H9 (cell line): ENCODE measurements at regions not wholly inside any gene's neighbourhood (a gene's known extent, or its start where the extent isn't known, plus 50 kb on each side); places are given as distances from the start of the nearest gene placed in this dataset.

Source experiments
- DNase-seq: peaks from one replicate; pipeline ENCODE4 v3.0.0-alpha.2; 2017
- H2AFZ ChIP-seq: one replicate; pipeline ENCODE4 v1.6.1; 2013; ENCODE audit warnings: mild to moderate bottlenecking, low read length, control low read depth, moderate library complexity
- H2AK5ac ChIP-seq: 2 replicates; pipeline ENCODE4 v1.6.1; 2013; ENCODE audit warnings: low read length, control low read depth, mixed read lengths; ENCODE audit not compliant: insufficient read length
- H2BK120ac ChIP-seq: one replicate; pipeline ENCODE4 v1.6.1; 2013; ENCODE audit warnings: low read depth, mild to moderate bottlenecking, low read length, control low read depth, inconsistent platforms; ENCODE audit not compliant: poor library complexity, severe bottlenecking
- H2BK12ac ChIP-seq: 2 replicates; pipeline ENCODE4 v1.6.1; 2013; ENCODE audit warnings: low read length, control low read depth, mixed read lengths, low read depth; ENCODE audit not compliant: insufficient read length
- H2BK15ac ChIP-seq: 2 replicates; pipeline ENCODE4 v1.6.1; 2013; ENCODE audit warnings: low read depth, low read length, control low read depth
- H2BK20ac ChIP-seq: one replicate; pipeline ENCODE4 v1.6.1; 2013; ENCODE audit warnings: low read depth, mild to moderate bottlenecking, low read length, control low read depth, inconsistent platforms; ENCODE audit not compliant: poor library complexity, severe bottlenecking
- H2BK5ac ChIP-seq: 2 replicates; pipeline ENCODE4 v1.6.1; 2013; ENCODE audit warnings: low read length, control low read depth, mixed read lengths; ENCODE audit not compliant: insufficient read length
- H3K14ac ChIP-seq: 2 replicates; pipeline ENCODE4 v1.6.1; 2013; ENCODE audit warnings: low read length, control low read depth; ENCODE audit not compliant: insufficient read depth
- H3K18ac ChIP-seq: 2 replicates; pipeline ENCODE4 v1.6.1; 2013; ENCODE audit warnings: low read depth, mild to moderate bottlenecking, mixed read lengths, low read length, control low read depth; ENCODE audit not compliant: insufficient read length
- H3K23ac ChIP-seq: 2 replicates; pipeline ENCODE4 v1.6.1; 2013; ENCODE audit warnings: low read length, control low read depth, mixed read lengths, low read depth; ENCODE audit not compliant: insufficient read length
- H3K23me2 ChIP-seq: 2 replicates; pipeline ENCODE4 v1.6.1; 2013; ENCODE audit warnings: low read depth, mild to moderate bottlenecking, mixed read lengths, low read length, control low read depth; ENCODE audit not compliant: insufficient read length, poor library complexity, severe bottlenecking
- H3K27ac ChIP-seq: 2 replicates; pipeline ENCODE4 v1.5.1; 2013; ENCODE audit warnings: low read length, control low read depth, mixed read lengths, low read depth; ENCODE audit not compliant: insufficient read length
- H3K27me3 ChIP-seq: 2 replicates; pipeline ENCODE4 v1.6.1; 2013; ENCODE audit warnings: low read length, control low read depth, inconsistent platforms; ENCODE audit not compliant: insufficient read depth
- H3K4ac ChIP-seq: 2 replicates; pipeline ENCODE4 v1.6.1; 2013; ENCODE audit warnings: low read depth, mild to moderate bottlenecking, control low read depth, inconsistent platforms, low read length, moderate library complexity
- H3K4me1 ChIP-seq: 2 replicates; pipeline ENCODE4 v1.6.1; 2013; ENCODE audit warnings: low read length, control low read depth, inconsistent platforms; ENCODE audit not compliant: insufficient read depth
- H3K4me2 ChIP-seq: 2 replicates; pipeline ENCODE4 v1.6.1; 2013; ENCODE audit warnings: low read length, control low read depth, mixed read lengths; ENCODE audit not compliant: insufficient read length, insufficient read depth
- H3K56ac ChIP-seq: 2 replicates; pipeline ENCODE4 v1.6.1; 2013; ENCODE audit warnings: low read depth, mild to moderate bottlenecking, mixed read lengths, low read length, control low read depth; ENCODE audit not compliant: insufficient read length
- H3K79me1 ChIP-seq: 2 replicates; pipeline ENCODE4 v1.6.1; 2013; ENCODE audit warnings: low read depth, mild to moderate bottlenecking, moderate library complexity, low read length, control low read depth, inconsistent platforms; ENCODE audit not compliant: insufficient read depth, poor library complexity, severe bottlenecking
- H3K79me2 ChIP-seq: 2 replicates; pipeline ENCODE4 v1.6.1; 2013; ENCODE audit warnings: low read length, control low read depth, inconsistent platforms; ENCODE audit not compliant: insufficient read depth
- H3K9ac ChIP-seq: 2 replicates; pipeline ENCODE4 v1.6.1; 2013; ENCODE audit warnings: low read length, control low read depth, mixed read lengths; ENCODE audit not compliant: insufficient read length; ENCODE audit errors: extremely low read depth
- H3K9me3 ChIP-seq: one replicate; pipeline ENCODE4 v1.6.1; 2013; ENCODE audit warnings: low read depth, low read length, inconsistent platforms; ENCODE audit not compliant: control insufficient read depth
- H3T11ph ChIP-seq: one replicate; pipeline ENCODE4 v1.6.1; 2013; ENCODE audit warnings: mild to moderate bottlenecking, low read length, control low read depth, inconsistent platforms
- H4K20me1 ChIP-seq: one replicate; pipeline ENCODE4 v1.6.1; 2013; ENCODE audit not compliant: control insufficient read depth, insufficient read length, insufficient read depth
- H4K5ac ChIP-seq: 2 replicates; pipeline ENCODE4 v1.6.1; 2013; ENCODE audit warnings: low read depth, mild to moderate bottlenecking, mixed read lengths, low read length, control low read depth; ENCODE audit not compliant: insufficient read length
- H4K8ac ChIP-seq: replicated peaks from 2 replicates; pipeline ENCODE4 v1.6.1; 2013; ENCODE audit warnings: low read length, control low read depth, mixed read lengths, low read depth; ENCODE audit not compliant: insufficient read length
- H4K91ac ChIP-seq: 2 replicates; pipeline ENCODE4 v1.6.1; 2013; ENCODE audit warnings: low read depth, mild to moderate bottlenecking, moderate library complexity, mixed read lengths, low read length, control low read depth; ENCODE audit not compliant: insufficient read length
- H3K27ac Mint-ChIP-seq, 3 experiments: 2 replicates in 2 of 3; 3 replicates in 1 of 3; pipeline ENCODE4 v1.8.0; 2020 to 2021; ENCODE audit warnings: mixed read lengths in 3 of 3, mild to moderate bottlenecking in 1 of 3, moderate library complexity in 1 of 3
- H3K27me3 Mint-ChIP-seq: 2 replicates; pipeline ENCODE4 v1.8.0; 2021; ENCODE audit warnings: low read depth, mild to moderate bottlenecking, moderate library complexity, mixed read lengths
- H3K36me3 Mint-ChIP-seq, 3 experiments: 2 replicates in 2 of 3; 3 replicates in 1 of 3; pipeline ENCODE4 v1.8.0; 2020 to 2021; ENCODE audit warnings: low read depth in 3 of 3, mixed read lengths in 3 of 3; ENCODE audit not compliant: insufficient read depth in 1 of 3
- H3K4me1 Mint-ChIP-seq, 2 experiments: 2 replicates each; pipeline ENCODE4 v1.8.0; 2020; ENCODE audit warnings: mixed read lengths in 2 of 2
- H3K4me3 Mint-ChIP-seq, 2 experiments: 2 replicates in 1 of 2; 3 replicates in 1 of 2; pipeline ENCODE4 v1.8.0; 2020 to 2021; ENCODE audit warnings: mild to moderate bottlenecking in 2 of 2, mixed read lengths in 2 of 2, moderate library complexity in 1 of 2
- H3K9me3 Mint-ChIP-seq, 2 experiments: 2 replicates in 1 of 2; 3 replicates in 1 of 2; pipeline ENCODE4 v1.8.0; 2020; ENCODE audit warnings: mild to moderate bottlenecking in 2 of 2, mixed read lengths in 2 of 2, moderate library complexity in 1 of 2
- CTCF ChIP-seq: fragments of 200-600 bp; sonication (generic); conservative IDR thresholded peaks from 3 replicates; pipeline ENCODE4 v1.8.0; 2021; ENCODE audit warnings: antibody characterized with exemption, mild to moderate bottlenecking
- WGBS: extraction: QIAGEN DNeasy Blood & Tissue Kit; methylation state at CpG from one replicate; pipeline ENCODE4 v1.1.7; 2013; ENCODE audit warnings: missing lambda C conversion rate, low lambda C conversion rate, mixed read lengths; ENCODE audit not compliant: insufficient read length; ENCODE audit errors: extremely low coverage; 5-methylcytosine and 5-hydroxymethylcytosine counted together

GRCh38 chr7:12927635-12928434 lies 240.4 kb downstream of the ARL4A start:
- Histone ChIP-seq H4K5ac (no peak overlapping the region), H4K8ac (no peak overlapping the region), H2BK120ac (no peak overlapping the region), H3K9me3 (no peaks in the 10 kb centered on the region), H2AK5ac (no peak overlapping the region), H2BK12ac (no peak overlapping the region), H3K27ac (no peak overlapping the region), H3K79me2 (no peaks in the 10 kb centered on the region), H3K4me1 (peaks cover 1% of the 10 kb centered on the region; the same call in 1 of the 2 replicates), H3K79me1 (no peaks in the 10 kb centered on the region), H3K4ac (no peak overlapping the region), H2AFZ (no peak overlapping the region), H2BK20ac (no peak overlapping the region), H3T11ph (no peak overlapping the region), H4K20me1 (no peaks in the 10 kb centered on the region), H3K14ac (no peak overlapping the region), H3K27me3 (no peaks in the 10 kb centered on the region), H4K91ac (no peak overlapping the region), H3K23me2 (no peaks in the 10 kb centered on the region), H2BK5ac (no peak overlapping the region), H2BK15ac (no peak overlapping the region), H3K56ac (no peak overlapping the region), H3K23ac (no peak overlapping the region), H3K9ac (no peak overlapping the region), H3K4me2 (no peak overlapping the region), H3K18ac (no peak overlapping the region)
- Mint-ChIP-seq H3K9me3 (no peaks in the 10 kb centered on the region), H3K36me3 (no peaks in the 10 kb centered on the region), H3K4me3 (no peak overlapping the region), H3K27me3 (no peaks in the 10 kb centered on the region), H3K27ac (no peak overlapping the region; a peak in 1 of 7 replicates), H3K4me1 (peaks cover 10 to 12% of the 10 kb centered on the region in 2 experiments; a peak in 3 of 4 replicates)
- no peak for TF ChIP-seq CTCF
- no peak for DNase-seq
- no CpG with 5 or more reads among the region's 4 CpGs for WGBS
